Activated T-cell treated with anti-CD3 and anti-CD28 coated beads, Interleukin-2, amount 50 U/mL, for 1 hour (primary cell): ENCODE measurements at regions not wholly inside any gene's neighbourhood (a gene's known extent, or its start where the extent isn't known, plus 50 kb on each side); places are given as distances from the start of the nearest gene placed in this dataset.
"Not testable (repeated sequence)": the region's sequence is repeated elsewhere in the genome, so short reads cannot be mapped to it uniquely, and the experiment has no call there.

Experiments used
- DNase-seq: peaks from one replicate; pipeline ENCODE4 v3.0.0-alpha.2; 2020

DNA sequence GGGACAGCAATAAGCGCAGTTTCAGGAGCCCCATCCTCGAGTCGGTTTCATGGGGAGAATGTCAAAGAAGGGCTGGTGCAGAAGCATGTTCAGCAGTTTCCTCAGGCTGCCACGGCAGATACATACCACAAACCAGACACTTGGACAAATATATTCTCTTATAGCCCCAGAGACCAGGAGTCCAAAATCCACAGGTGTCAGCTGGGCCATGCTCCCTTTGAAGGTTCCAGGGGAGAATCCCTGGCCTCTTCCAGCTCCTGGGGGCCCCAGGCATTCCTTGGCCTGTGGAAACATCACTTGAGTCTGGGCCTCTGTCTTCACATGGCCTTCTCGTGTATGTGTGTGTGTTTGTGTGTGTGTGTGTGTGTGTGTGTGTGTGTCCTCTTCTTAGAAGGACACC lies 164.1 kb downstream of the UQCRFS1 start:
- no peak for DNase-seq

- no peak for DNase-seq
Observed at GRCh38 chr19:29045679-29046254, 167.2 kb downstream of the UQCRFS1 start.

GRCh38 chr19:29044037-29044436 lies 168.9 kb downstream of the UQCRFS1 start:
- DNase-seq: no peak

GRCh38 chr19:29042450-29042849 lies 170.5 kb downstream of the UQCRFS1 start:
- DNase-seq: no peak

DNA sequence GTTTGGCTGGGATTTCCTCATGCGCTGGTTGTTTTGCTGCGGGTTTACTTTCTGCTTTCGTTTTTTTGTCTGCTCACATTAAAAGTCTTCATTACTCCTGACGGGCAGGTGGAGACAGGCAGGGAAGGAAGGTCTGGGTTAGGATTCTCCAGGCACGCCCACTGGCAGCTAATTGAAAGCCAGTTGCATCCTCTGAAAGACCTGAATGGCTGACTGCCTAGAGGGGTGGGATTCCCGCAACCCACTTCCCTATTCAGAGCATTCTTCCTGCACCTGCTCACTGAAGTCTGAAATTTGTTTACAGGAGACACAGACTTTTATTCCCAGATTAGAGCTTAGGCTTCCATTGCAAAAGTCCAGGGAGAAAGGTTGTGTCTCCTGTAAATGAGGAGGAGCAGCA lies 172.0 kb downstream of the UQCRFS1 start:
- no peak for DNase-seq

GRCh38 chr19:29040292-29040691 lies 172.7 kb downstream of the UQCRFS1 start:
- no peak for DNase-seq

- not testable (repeated sequence) for DNase-seq
Observed at GRCh38 chr19:29039036-29039435, 173.9 kb downstream of the UQCRFS1 start.

- DNase-seq: no peak
Observed at GRCh38 chr19:29031216-29031615, 181.7 kb downstream of the UQCRFS1 start.

DNA sequence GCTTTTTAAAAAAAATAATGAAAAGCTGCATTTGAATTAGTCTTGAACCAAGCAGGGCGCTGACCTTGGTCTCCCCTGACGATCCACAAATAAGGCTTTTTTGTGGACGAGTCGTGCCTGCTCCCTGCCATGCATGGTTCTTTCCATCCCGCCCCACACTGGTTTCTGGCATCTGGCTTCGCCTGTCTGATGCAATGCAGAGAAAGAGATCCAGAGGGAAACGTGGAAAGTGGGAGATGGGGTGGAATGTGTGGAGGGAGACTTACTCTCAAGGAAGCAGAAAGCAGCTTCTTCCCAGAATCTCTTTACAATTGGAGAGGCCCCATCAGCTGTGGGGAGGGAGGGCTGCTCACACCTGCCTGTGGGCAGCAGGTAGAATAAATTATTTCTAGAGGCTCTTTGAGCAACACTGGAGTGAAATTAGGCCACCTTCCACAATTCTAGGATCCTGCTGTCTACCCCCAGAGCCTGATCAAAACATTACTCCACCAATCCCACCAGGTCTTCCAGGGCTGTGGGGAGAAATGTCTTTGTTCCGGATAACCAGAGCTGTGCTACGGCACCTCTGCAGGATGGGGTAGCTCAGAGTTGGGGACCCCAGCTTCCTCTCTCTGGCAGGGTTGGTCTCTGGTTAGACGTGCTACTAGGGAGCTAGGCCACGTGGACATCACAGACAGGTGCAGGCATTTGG lies 183.5 kb downstream of the UQCRFS1 start:
- no peak for DNase-seq

- no peak for DNase-seq
Observed at GRCh38 chr19:29022599-29022998, 190.4 kb downstream of the UQCRFS1 start.

GRCh38 chr19:29022165-29022564 lies 190.8 kb downstream of the UQCRFS1 start:
- no peak for DNase-seq

DNA sequence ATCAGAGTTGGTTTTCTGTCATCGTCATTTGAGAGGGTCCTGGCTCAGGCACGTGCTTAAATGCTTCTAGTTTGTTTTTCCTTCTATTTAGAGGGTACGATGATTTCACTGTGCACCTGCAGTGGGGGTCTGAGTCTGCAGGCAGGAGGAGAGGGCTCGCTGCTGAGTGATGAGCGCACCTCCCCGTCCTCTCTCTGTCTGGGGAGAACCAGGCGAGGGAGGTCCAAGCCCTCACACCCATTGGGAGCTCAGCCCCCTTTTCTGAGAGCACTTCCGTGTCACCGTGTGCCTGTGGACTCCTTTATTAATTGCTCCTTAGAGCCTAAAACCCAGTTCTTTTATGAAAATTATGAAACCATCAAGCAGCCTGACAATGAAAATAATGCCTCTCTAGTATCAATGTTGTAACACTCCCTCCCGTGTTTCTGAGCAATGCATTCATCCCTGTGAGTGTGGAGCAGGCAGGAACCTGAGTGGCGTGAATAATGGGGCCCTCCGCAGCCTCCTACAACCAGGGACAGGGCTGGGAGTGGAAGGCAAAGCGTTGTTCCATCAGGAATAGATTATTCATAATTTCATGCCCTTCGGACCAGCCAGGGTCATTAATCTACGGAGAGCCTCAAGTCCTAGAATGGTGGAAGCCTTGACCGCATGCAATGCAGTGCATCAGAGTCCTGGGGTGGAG lies 191.6 kb downstream of the UQCRFS1 start:
- no peak for DNase-seq

DNA sequence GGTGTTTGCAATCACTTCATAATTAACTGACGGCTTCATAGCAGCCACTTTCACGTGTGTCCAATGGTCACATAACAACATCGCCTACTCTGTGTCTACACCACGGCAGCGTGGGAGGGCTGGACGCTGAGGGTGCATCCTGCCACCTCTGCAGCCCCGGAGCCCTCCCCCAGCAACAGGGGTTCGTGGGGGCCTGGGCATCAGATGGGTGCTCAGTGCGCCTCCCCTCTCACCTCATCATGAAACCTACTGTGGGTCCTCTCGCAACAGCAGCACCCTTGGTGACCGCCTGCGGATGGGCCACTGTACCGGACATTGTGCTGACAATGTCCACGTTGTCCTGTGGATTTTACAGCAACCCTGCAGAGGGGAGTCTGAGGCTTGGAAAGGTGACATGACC lies 193.5 kb downstream of the UQCRFS1 start:
- no peak for DNase-seq

DNA sequence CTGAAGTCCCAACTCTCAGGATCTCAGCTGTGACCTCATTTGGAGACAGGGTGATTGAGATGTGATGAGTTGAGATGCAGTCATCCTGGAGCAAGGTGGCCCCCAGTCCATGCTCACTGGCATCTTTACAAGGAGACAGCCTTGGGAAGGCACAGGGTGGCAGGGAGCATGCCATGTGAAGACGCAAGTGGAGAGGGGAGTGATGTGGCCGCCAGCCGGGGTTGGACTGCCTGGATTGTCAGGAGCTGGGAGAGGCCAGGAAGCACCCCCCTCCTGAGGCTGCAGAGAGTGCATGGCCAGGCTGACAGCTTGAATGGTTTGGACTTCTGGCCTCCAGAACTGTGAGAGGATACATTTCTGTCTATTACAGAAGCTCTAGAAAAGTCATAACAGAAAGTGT lies 194.4 kb downstream of the UQCRFS1 start:
- DNase-seq: no peak

- DNase-seq: no peak
Observed at GRCh38 chr19:29017788-29018187, 195.2 kb downstream of the UQCRFS1 start.

- DNase-seq: no peak
Observed at GRCh38 chr19:29016926-29017760, 195.8 kb downstream of the UQCRFS1 start.

DNA sequence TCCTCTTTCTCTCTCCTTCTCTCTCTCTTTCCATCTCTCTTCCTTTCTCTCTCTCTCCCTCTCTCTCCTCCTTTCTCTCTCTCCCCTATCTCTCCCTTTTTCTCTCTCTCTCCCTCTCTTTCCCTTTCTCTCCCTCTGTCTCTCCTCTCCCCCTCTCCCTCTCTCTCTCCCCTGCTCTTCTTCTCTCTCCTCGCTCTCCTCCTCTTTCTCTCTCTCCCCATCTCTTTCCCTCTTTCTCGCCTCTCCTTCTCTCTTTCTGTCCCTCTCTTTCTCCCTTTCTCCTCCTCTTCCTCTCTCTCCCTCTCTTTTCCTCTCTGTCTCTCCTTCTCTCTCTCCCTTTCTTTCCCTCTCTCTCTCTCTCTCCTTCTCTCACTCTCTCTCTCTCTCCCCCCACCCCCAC lies 196.6 kb downstream of the UQCRFS1 start:
- no peak for DNase-seq

- DNase-seq: no peak
Observed at GRCh38 chr19:29015569-29015968, 197.4 kb downstream of the UQCRFS1 start.

DNA sequence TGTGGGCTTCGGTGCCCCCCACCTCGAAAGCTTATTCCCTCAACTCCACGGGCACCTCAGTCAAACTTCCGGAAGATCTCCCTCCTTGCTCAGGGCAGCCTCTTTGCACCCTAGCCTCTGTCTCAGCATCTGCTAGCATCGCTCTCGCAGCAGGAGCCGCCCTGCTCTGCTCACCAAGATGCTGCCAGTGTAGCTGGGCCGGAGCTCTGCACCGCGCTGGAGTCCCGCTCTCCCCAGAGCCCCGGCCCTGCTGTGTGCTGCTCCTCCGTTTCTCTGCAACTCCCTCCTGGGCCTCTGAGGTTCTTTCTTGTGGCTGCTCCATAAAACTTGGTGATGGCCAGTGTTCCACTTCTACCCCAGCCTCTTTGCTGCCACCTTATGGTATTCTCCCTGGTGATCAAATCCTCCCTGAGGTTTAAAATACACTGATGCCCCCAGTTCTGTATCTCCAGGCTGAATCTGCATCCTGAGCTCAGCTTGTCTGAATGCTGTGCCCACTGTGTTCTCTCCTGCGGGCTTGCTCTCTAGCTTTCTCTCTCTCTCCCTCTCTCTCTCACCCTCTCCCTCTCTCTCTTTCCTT lies 198.0 kb downstream of the UQCRFS1 start:
- no peak for DNase-seq

GRCh38 chr19:29013988-29014387 lies 199.0 kb downstream of the UQCRFS1 start:
- DNase-seq: no peak

GRCh38 chr19:29013325-29013724 lies 199.6 kb downstream of the UQCRFS1 start:
- no peak for DNase-seq

DNA sequence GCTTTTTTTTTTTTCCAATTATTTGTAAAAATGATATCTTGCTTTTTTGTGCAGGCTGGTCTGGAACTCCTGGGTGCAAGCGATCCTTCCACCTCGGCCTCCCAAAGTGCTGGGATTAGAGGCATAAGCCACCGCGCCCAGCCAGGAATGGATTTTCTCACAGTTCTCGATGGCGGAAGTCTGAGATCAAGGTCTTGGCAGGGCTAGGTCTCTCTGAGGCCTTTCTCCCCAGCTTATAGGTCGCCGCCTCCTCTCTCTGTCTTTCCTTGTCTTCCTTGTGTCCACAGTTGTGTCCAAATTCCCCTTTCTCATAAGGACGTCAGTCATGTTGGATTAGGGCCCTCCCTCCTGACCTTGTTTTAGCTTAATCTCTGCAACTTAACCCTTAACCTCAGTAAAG lies 200.5 kb downstream of the UQCRFS1 start:
- DNase-seq: no peak

DNA sequence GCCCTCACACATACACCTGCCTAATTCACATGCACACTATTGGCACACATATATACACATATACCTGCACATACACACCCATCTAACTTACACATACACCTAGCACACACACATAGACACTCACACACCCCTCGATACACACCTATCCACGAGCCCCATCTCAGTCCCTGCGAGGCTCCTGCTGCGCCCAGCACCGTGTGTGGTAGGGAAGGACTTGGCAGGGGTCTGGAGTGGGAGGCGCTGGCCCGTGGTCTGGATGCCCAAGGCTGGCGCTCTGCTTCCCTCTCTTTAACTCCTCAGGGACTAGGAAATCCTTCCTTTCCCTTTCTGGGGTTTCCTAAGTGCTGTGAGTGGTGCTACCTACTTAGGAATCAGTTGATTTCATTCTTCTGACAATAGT lies 202.7 kb downstream of the UQCRFS1 start:
- DNase-seq: no peak
